ENCODE measurements at regions not wholly inside any gene's neighbourhood (a gene's known extent, or its start where the extent isn't known, plus 50 kb on each side); places are given as distances from the start of the nearest gene placed in this dataset.

DNA sequence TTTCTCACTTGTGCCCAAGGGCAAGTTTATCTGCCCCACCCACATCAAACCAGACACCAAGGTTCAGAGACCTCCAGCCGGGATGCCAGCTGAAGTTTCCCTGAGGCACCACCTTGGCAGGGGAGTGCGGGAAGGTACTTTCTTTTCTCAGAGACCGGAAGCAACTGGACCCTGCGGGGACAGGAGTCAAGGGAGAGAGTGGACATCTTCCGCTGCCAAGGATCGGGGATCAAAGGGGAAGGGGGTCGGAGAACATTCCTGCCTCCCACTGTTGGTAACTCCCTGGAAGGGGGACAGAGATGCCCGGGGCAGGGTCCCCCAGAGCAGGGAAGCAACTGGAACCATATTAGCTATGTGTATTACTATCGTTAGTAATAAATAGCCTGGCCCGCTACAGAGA, 161.8 kb downstream of the DICER1 start:
- no peak for DNase-seq (ENCODE audit: low read depth)

DNA sequence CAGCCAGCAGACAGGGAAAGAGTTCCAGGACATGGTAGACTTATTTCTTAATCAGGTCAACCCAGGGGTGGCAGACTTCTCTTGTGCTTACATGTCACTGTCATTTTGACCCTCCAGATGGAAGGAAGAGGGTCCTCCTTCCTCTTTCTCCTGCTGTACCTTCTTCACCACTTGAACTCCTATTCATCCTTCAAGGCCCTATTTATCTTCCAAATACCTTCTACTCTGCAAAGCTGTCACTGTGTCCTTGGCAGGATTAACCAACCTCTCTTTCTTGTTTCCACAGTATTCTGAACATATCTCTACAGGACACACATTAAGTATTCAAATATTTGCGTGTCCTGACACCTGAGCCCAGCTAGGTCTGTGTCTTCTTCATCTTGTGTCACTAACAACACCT, 163.1 kb downstream of the DICER1 start:
- DNase-seq (ENCODE audit: low read depth): no peak

DNA sequence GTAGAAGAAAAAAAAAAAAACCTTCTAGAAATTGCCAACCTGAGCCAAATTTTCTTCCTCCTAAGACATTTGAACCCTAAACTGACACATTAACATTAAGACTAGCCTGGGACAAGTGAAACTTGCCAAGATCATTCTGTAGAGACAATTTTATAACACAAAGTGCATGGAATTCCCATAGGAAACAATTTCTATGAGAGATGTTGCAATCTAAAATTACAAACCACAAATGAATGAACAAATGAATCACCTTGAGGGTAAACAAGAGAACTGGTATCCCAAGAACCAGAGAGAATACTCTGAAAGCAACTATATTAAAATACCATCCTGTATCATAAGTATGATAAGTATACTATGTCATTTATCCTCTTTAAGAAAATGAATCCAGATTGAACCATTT, 165.3 kb downstream of the DICER1 start:
- no peak for DNase-seq (ENCODE audit: low read depth)

DNA sequence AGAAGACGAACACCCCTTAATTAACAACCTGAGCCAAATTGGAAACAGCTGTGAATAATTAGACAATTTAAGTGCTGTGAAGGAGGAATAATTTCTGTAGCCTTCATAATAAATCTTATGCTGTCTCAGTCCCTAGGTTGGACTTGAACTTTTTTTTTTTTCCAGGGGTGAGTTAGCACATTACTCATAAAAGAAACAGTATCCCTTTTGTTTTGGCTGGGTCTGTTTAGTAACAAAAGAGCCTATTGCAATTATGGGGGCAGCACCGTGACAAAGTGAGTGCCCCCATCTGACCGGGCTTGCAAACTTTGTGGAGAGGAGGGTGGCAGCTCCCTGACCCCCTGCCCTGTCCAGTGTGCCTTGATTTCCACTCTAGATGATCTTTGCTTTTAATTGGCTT, 167.4 kb downstream of the DICER1 start:
- DNase-seq (ENCODE audit: low read depth): peak; percentile 21

DNA sequence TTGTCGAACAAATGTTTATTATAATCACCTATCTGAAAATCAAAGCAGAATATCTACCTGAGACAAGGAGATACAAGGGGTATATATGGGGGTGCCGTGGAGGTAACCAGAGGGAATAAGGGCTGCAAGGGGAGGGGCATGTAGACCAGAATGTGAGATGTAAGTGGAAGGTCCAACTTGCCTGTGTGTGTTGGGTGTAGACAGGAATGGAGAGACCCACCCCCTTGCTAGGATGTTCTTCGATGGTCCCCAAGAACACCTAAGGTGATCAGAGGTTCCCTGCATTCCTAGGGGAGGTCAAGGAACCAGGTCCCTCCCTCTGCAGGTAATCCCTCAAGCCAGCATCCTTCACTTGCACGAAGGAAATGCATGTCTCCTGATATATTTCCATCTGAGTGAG, 167.9 kb downstream of the DICER1 start:
- DNase-seq (ENCODE audit: low read depth): no peak

DNA sequence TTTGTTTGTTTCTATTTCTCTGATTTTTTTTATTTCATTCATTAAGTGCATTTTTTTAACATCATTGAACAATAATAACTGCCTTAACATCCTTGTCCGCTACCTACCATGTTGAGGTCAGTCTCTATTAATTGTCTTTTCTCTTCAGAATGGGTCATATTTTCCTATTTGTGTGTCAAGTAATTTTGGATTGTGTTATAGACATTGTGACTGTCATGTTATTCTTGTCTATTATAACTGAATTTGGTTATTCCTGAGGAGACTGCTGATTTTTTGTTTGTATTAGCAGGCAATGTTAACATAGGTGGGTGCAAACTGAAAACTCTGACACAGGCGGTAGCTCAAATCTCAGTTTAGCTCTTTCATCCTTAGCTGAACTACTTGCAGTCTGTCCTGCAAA, 169.9 kb downstream of the DICER1 start:
- DNase-seq (ENCODE audit: low read depth): no peak

DNA sequence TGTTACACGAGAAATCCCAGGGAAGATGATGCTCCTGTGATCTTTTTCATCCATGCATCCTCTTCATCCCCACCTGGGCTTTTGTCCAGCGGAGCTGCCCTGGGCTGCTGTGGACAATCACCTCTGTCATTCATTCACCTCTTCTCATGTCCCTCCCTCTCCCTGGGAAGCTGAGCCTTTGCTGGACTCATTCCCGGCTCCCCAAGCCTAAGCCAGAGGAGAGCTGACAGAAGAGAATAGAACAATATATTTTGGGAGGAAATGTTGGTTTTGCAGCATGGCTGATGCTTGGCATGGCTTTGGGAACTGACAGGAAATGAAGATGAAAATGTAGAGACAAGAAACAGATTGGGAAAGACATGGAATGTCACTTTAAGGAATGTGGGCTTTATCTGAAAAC, 177.4 kb downstream of the DICER1 start:
- no peak for DNase-seq (ENCODE audit: low read depth)

DNA sequence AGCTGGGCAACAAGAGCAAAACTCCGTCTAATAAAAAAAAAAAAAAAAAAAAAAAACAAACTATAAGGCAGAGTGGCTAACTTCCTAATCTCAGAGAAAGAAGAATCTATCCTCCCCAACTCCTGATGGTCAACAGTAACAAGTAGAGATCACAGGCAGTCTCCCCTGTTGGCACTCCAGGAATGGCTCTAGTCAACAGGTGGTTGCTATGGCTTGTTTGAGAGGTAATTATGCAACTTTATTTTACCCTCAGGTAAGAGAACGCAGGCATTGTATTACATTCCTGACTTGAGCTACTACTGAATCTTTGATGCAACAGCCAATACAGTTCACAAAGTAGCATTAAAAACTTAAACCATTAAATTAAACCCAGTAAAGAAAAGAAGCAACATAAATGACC, 180.3 kb downstream of the DICER1 start:
- no peak for DNase-seq (ENCODE audit: low read depth)

- DNase-seq (ENCODE audit: low read depth): no peak
These were observed 182.0 kb downstream of the DICER1 start for GRCh38 chr14:94975366-94975765.

DNA sequence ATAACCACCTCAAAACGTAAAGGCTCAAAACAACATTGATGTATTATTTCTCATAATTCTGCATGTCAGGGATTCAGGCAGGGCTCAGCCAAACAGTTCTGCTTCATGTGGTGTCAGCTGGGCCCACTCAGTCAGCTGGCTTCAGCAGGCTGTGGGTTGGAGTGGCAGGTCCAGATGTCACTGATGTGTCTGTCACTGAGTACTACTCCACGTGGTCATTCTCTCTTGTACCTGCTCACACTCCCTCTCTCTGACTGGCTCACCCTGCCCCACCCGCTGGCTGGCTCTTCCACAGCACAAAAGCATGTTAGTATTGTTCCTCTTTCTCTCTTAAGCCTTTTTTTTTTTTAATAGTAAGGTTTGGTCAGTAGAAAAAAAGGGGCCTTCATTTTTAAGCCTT, 182.4 kb downstream of the DICER1 start:
- no peak for DNase-seq (ENCODE audit: low read depth)

DNA sequence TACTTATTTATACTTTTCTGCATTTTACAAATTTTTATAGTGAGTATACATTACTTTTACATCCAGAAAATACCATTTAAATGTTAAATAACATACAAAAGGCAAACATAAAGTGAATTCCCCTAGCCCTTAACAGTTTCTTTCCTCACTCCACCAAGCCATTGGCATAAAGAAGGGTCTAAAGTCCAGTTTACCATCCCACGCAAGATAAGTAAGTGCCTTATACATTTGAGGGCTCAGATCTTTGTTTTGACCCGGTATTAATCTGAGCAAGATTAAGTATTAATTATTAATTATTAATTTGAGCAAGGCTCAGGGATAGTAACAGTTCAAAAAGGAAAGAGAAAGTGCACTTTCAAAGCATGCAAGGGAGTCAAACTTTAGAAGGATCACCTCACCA, 182.9 kb downstream of the DICER1 start:
- no peak for DNase-seq (ENCODE audit: low read depth)

GRCh38 chr14:94971750-94972149, 185.6 kb downstream of the DICER1 start:
- no peak for DNase-seq (ENCODE audit: low read depth)

- DNase-seq (ENCODE audit: low read depth): peak; percentile 19
These were observed 186.2 kb downstream of the DICER1 start for GRCh38 chr14:94970941-94971730.

GRCh38 chr14:94969766-94970165, 187.6 kb downstream of the DICER1 start:
- DNase-seq (ENCODE audit: low read depth): no peak

GRCh38 chr14:94966868-94967267, 190.5 kb downstream of the DICER1 start:
- no peak for DNase-seq (ENCODE audit: low read depth)

DNA sequence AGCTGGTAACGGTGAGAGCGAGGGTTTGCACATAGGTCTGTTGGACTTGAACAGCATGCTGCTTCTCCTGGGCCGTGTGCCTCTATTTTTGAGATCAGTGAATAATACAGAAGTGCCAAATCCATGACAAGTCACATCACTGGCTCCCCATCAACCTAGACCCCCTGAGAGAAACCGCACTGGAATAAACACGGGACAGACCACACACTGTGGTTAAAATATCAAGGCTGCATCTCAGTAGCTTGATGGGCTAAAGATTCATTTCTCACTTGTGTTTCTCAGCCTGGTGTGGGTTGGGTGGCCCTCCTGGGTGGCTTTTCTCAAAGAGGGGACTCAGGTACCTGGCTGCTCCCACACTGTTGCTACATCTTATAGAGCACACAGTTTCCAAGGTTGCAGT, 191.0 kb downstream of the DICER1 start:
- DNase-seq (ENCODE audit: low read depth): no peak

GRCh38 chr14:94965551-94966313, 191.6 kb downstream of the DICER1 start:
- no peak for DNase-seq (ENCODE audit: low read depth)

- no peak for DNase-seq (ENCODE audit: low read depth)
These were observed 192.4 kb downstream of the DICER1 start for GRCh38 chr14:94964931-94965330.

DNA sequence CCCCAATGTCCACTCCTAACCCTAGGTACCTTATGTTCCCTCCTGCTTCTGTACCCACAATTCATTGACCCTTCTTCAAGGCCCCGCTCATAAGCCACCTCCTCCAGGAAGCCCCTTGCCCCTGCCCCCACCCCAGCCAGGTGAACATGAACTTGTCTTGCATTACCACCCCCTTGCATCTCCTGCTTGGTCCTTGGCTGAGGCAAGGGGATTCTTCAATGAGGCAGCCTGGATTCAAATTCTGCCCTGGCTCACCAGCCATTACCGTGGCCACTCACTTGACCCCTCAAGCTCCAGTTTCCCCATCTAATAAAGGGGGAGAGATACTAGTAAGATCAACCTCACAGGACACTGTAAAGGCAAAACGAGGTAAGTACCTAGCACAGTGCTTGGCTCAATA, 193.1 kb downstream of the DICER1 start:
- DNase-seq (ENCODE audit: low read depth): no peak

DNA sequence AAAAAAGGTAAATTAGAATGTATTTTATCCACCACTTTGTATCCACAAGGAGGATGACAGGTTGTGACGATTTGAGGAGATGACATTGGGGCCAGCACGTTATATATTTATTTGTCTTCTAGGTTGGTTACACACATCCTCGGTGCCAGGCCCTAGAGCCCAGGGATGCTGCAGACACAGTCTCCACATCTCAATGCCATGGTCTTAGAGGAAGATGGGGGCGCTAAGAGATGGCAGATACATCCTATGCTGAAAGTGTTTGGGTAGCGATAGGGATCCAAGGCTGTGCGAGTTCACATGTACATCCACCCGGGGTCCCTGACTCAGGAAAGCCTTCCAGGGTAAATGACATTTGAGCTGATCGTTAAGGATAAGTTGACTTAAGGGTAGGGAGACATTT, 193.1 kb upstream of the GSC start:
- no peak for DNase-seq (ENCODE audit: low read depth)

GRCh38 chr14:94962166-94962575, 192.3 kb upstream of the GSC start:
- no peak for DNase-seq (ENCODE audit: low read depth)

GRCh38 chr14:94961386-94962165, 191.7 kb upstream of the GSC start:
- DNase-seq (ENCODE audit: low read depth): no peak
